ENCODE measurements at regions not wholly inside any gene's neighbourhood (a gene's known extent, or its start where the extent isn't known, plus 50 kb on each side); places are given as distances from the start of the nearest gene placed in this dataset.

DNA sequence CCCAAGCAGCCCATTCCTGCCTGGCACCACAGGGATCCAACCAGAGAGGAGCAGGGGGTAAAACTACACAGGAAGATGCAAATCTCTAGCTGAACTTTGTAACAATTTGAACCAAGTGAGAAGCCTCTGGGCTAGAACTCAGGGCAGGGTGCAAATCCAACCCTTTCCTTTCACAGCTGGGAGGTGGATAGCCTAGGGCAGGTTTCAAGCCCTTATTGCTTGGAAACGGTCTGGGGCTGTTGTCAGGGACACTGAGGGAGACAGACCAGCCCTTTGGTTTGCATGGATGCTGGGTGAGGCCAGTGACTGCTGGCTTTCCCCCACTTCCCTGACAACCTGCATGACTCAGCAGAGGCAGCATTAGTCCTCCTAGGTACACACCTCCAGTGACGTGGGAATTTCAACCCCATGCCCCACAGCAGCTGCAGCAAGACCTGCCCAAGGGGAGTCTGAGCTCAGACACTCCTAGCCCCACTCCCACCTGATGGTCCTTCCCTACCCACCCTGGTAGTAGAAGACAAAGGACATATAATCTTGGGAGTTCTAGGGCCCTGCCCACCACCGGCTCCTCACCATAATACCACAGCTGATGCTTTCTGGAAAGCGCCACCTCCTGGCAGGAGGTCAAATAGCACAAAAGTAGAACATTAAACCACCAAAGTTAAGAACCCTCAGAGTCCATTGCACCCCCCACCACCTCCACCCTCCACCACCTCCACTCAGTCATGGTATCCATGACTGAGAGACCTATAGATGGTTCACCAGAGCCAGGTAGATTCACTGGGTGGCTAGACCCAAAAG lies 797.7 kb upstream of the MAN1A1 start:
- H3K27ac ChIP-seq: no peak overlapping the region
- no peaks in the 10 kb centered on the region for H3K36me3 ChIP-seq
- H3K4me3 ChIP-seq: no peak overlapping the region
- ATAC-seq: no peak
- TF ChIP-seq EP300 (IDR thresholded peaks at IDR 0.05) (no peak), POLR2A (IDR thresholded peaks at IDR 0.05) (no peak), POLR2AphosphoS5 (IDR thresholded peaks at IDR 0.05) (no peak)
- TF ChIP-seq, protein P1, sequence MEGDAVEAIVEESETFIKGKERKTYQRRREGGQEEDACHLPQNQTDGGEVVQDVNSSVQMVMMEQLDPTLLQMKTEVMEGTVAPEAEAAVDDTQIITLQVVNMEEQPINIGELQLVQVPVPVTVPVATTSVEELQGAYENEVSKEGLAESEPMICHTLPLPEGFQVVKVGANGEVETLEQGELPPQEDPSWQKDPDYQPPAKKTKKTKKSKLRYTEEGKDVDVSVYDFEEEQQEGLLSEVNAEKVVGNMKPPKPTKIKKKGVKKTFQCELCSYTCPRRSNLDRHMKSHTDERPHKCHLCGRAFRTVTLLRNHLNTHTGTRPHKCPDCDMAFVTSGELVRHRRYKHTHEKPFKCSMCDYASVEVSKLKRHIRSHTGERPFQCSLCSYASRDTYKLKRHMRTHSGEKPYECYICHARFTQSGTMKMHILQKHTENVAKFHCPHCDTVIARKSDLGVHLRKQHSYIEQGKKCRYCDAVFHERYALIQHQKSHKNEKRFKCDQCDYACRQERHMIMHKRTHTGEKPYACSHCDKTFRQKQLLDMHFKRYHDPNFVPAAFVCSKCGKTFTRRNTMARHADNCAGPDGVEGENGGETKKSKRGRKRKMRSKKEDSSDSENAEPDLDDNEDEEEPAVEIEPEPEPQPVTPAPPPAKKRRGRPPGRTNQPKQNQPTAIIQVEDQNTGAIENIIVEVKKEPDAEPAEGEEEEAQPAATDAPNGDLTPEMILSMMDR (IDR thresholded peaks at IDR 0.05): no peak
- peaks cover 0 to 5% (median 0%) of the 10 kb centered on the region in 3 donors for H3K9me3 ChIP-seq
- no peaks in the 10 kb centered on the region for H3K27me3 ChIP-seq
- WGBS, 2 donors (ENCODE audit: low coverage in 1 of 2): no CpG with 5 or more reads among the region's 4 CpGs
- no peaks in the 10 kb centered on the region for H3K4me1 ChIP-seq

DNA sequence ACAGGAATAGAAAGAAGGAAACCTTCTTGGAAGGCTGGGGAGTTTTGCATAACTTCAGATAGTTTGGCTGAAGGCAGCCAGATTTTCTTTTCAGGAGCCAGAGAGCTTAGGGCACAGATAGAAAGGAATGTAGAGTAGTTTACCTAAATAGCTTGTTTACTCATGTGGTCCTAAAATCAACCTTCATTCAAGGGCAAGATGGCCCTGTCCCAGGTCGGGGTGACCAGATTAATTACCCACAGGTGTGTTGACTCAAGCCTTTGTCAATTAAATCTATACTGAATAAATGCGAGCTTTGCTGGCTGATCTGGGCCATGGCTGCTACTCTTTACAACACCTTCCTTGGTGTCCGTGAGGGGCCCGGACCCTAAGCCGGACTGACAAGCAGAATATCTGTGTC lies 792.0 kb upstream of the MAN1A1 start:
- WGBS, 2 donors (ENCODE audit: low coverage in 1 of 2): 0 to 20% methylated on average over 1 of the region's 5 CpGs
- H3K4me1 ChIP-seq: no peaks in the 10 kb centered on the region
- no peak for TF ChIP-seq EP300 (IDR thresholded peaks at IDR 0.05)
- TF ChIP-seq POLR2AphosphoS5 (IDR thresholded peaks at IDR 0.05): no peak
- TF ChIP-seq, protein P1 (IDR thresholded peaks at IDR 0.05): no peak
- TF ChIP-seq POLR2A (IDR thresholded peaks at IDR 0.05): no peak
- no peak for ATAC-seq
- H3K4me3 ChIP-seq: no peak overlapping the region
- no peaks in the 10 kb centered on the region for H3K9me3 ChIP-seq
- H3K36me3 ChIP-seq: no peaks in the 10 kb centered on the region
- H3K27me3 ChIP-seq: no peaks in the 10 kb centered on the region
- H3K27ac ChIP-seq: no peak overlapping the region

DNA sequence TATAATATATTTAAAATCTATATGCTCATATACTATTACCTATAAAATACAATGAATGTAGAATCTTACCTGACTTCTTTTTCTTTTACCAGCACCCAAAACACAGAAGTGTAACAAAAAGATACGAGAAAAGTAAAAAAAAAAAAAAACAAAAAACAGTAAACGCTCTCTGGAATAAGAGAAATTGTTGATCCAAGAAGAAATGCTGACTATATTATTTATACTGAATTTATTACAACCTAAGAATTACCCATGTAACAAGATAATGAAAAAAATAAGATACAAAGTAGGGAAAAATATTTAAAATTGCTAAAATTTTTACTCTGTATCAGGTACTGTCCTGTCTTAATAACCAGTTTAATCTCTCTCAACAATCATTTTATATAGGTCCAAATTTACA lies 787.9 kb upstream of the MAN1A1 start:
- no peaks in the 10 kb centered on the region for H3K4me1 ChIP-seq
- H3K9me3 ChIP-seq: no peaks in the 10 kb centered on the region
- no peak overlapping the region for H3K4me3 ChIP-seq
- no peak overlapping the region for H3K27ac ChIP-seq
- 63 to 93% methylated on average over 2 of the region's 2 CpGs for WGBS, 2 donors (ENCODE audit: low coverage in 1 of 2)
- no peaks in the 10 kb centered on the region for H3K36me3 ChIP-seq
- no peak for ATAC-seq
- TF ChIP-seq POLR2AphosphoS5 (IDR thresholded peaks at IDR 0.05) (no peak), EP300 (IDR thresholded peaks at IDR 0.05) (no peak), POLR2A (IDR thresholded peaks at IDR 0.05) (no peak)
- TF ChIP-seq, protein P1 (IDR thresholded peaks at IDR 0.05): no peak
- no peaks in the 10 kb centered on the region for H3K27me3 ChIP-seq

DNA sequence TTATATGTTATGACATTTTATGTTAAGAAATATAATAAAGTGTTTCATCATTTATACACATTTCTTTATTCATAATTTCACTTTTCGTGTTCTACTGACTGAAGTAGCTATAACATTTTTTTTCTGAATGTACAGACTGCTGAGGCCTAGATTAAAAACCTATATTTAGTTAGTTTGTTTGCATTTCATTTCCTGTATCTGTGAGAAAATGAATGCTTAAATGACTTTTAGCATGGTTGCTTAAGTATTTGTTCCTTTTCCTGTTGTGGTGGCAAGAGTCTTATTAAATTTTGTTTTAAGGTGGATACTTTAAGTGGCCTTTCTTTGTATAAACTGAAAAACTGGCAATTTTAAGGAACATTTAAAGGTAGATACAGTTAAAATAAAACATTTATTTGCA lies 779.7 kb upstream of the MAN1A1 start:
- H3K4me3 ChIP-seq: no peak overlapping the region
- ATAC-seq: no peak
- H3K9me3 ChIP-seq: no peaks in the 10 kb centered on the region
- no peaks in the 10 kb centered on the region for H3K36me3 ChIP-seq
- H3K4me1 ChIP-seq: no peaks in the 10 kb centered on the region
- TF ChIP-seq EP300 (IDR thresholded peaks at IDR 0.05) (no peak), POLR2A (IDR thresholded peaks at IDR 0.05) (no peak), POLR2AphosphoS5 (IDR thresholded peaks at IDR 0.05) (no peak)
- TF ChIP-seq, protein P1 (IDR thresholded peaks at IDR 0.05): no peak
- H3K27ac ChIP-seq: no peak overlapping the region
- H3K27me3 ChIP-seq: no peaks in the 10 kb centered on the region
- 58 to 64% methylated on average over 1 of the region's 1 CpG for WGBS, 2 donors (ENCODE audit: low coverage in 1 of 2)

DNA sequence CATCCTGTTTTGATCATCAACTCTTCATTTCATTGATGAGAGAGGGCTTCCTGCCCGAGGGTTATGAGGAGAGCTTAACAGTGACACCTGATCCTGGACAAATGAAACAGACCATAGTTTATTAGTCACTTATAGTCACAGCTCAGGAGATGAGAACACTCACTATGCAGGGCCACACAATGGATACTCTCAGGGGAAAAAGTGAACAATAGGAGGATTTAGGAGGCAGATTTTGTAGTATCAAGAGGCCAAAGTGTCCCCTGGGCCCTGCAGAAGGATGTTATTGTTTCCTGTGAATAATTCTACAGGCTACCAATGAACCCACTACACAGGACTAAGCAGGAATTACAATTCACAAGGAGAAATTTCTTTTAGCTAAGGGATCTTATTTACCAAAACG lies 772.8 kb upstream of the MAN1A1 start:
- ATAC-seq: no peak
- 46 to 72% methylated on average over 2 of the region's 2 CpGs for WGBS, 2 donors (ENCODE audit: low coverage in 1 of 2)
- Histone ChIP-seq H3K4me1 (no peaks in the 10 kb centered on the region), H3K27ac (no peak overlapping the region), H3K4me3 (no peak overlapping the region), H3K27me3 (no peaks in the 10 kb centered on the region), H3K9me3 (no peaks in the 10 kb centered on the region), H3K36me3 (no peaks in the 10 kb centered on the region)
- TF ChIP-seq POLR2AphosphoS5 (IDR thresholded peaks at IDR 0.05): no peak
- no peak for TF ChIP-seq EP300 (IDR thresholded peaks at IDR 0.05)
- TF ChIP-seq, protein P1 (IDR thresholded peaks at IDR 0.05): no peak
- TF ChIP-seq POLR2A (IDR thresholded peaks at IDR 0.05): no peak

All from gastroesophageal sphincter (tissue), 4 donors.